Astrocyte (in vitro differentiated cells and primary cell): ENCODE measurements at regions not wholly inside any gene's neighbourhood (a gene's known extent, or its start where the extent isn't known, plus 50 kb on each side); places are given as distances from the start of the nearest gene placed in this dataset.

Experiments used
- DNase-seq: peaks from one replicate; pipeline ENCODE4 v3.0.0-alpha.2; 2010; ENCODE audit warnings: low read depth
- FAIRE-seq: peaks from 2 replicates; lab custom pipeline; 2011; peaks lifted over from hg19 to GRCh38; lab: Jason Lieb, UNC
- H2AFZ ChIP-seq: 2 replicates; pipeline ENCODE4 v1.6.0; 2012; ENCODE audit warnings: low read depth, low read length, inconsistent platforms
- H3K27ac ChIP-seq: 2 replicates; pipeline ENCODE4 v1.5.1; 2011; ENCODE audit warnings: low read depth, low read length, inconsistent platforms
- H3K27me3 ChIP-seq: 2 replicates; pipeline ENCODE4 v1.6.0; 2011; ENCODE audit warnings: low read length, inconsistent platforms; ENCODE audit not compliant: insufficient read depth
- H3K36me3 ChIP-seq: 2 replicates; pipeline ENCODE4 v1.5.1; 2011; ENCODE audit warnings: low read length, inconsistent platforms; ENCODE audit not compliant: insufficient read depth
- H3K4me1 ChIP-seq: 2 replicates; pipeline ENCODE4 v1.5.1; 2011; ENCODE audit warnings: low read length, inconsistent platforms; ENCODE audit not compliant: insufficient read depth
- H3K4me2 ChIP-seq: 2 replicates; pipeline ENCODE4 v1.6.0; 2012; ENCODE audit warnings: low read length, inconsistent platforms
- H3K4me3 ChIP-seq: 2 replicates; pipeline ENCODE4 v1.5.1; 2011; ENCODE audit warnings: low read depth, mild to moderate bottlenecking, low read length, inconsistent platforms; ENCODE audit not compliant: insufficient read depth
- H3K79me2 ChIP-seq: 2 replicates; pipeline ENCODE4 v1.6.0; 2012; ENCODE audit warnings: mild to moderate bottlenecking, low read length, inconsistent platforms; ENCODE audit not compliant: insufficient read depth
- H3K9ac ChIP-seq: 2 replicates; pipeline ENCODE4 v1.6.0; 2012; ENCODE audit warnings: mild to moderate bottlenecking, low read length, inconsistent platforms
- H3K9me3 ChIP-seq: 2 replicates; pipeline ENCODE4 v1.5.1; 2012; ENCODE audit warnings: low read depth, mild to moderate bottlenecking, low read length, inconsistent platforms; ENCODE audit not compliant: insufficient read depth
- H4K20me1 ChIP-seq: 2 replicates; pipeline ENCODE4 v1.6.0; 2012; ENCODE audit warnings: low read length, inconsistent platforms; ENCODE audit not compliant: insufficient read depth
- H3K27ac Mint-ChIP-seq: one replicate; pipeline ENCODE4 v1.8.0; 2021; ENCODE audit warnings: mild to moderate bottlenecking, mixed read lengths; ENCODE audit not compliant: unreplicated experiment
- H3K27me3 Mint-ChIP-seq: one replicate; pipeline ENCODE4 v1.8.0; 2021; ENCODE audit warnings: low read depth, mixed read lengths; ENCODE audit not compliant: unreplicated experiment
- H3K36me3 Mint-ChIP-seq: one replicate; pipeline ENCODE4 v1.8.0; 2021; ENCODE audit warnings: low read depth, mixed read lengths; ENCODE audit not compliant: unreplicated experiment
- H3K4me1 Mint-ChIP-seq: one replicate; pipeline ENCODE4 v1.8.0; 2021; ENCODE audit warnings: low read depth, mixed read lengths; ENCODE audit not compliant: unreplicated experiment
- H3K4me3 Mint-ChIP-seq: one replicate; pipeline ENCODE4 v1.8.0; 2021; ENCODE audit warnings: mild to moderate bottlenecking, moderate library complexity, mixed read lengths; ENCODE audit not compliant: unreplicated experiment
- H3K9me3 Mint-ChIP-seq: one replicate; pipeline ENCODE4 v1.8.0; 2021; ENCODE audit warnings: mild to moderate bottlenecking, mixed read lengths; ENCODE audit not compliant: unreplicated experiment
- CTCF ChIP-seq: IDR thresholded peaks from 2 replicates; pipeline ENCODE4 v1.5.1; 2011; ENCODE audit warnings: low read depth, mild to moderate bottlenecking, inconsistent platforms, low read length, moderate library complexity; ENCODE audit not compliant: insufficient read depth
- EZH2 ChIP-seq: IDR thresholded peaks from 2 replicates; pipeline ENCODE4 v1.6.1; 2012; ENCODE audit warnings: mild to moderate bottlenecking, low read length, inconsistent platforms; ENCODE audit not compliant: insufficient read depth

DNA sequence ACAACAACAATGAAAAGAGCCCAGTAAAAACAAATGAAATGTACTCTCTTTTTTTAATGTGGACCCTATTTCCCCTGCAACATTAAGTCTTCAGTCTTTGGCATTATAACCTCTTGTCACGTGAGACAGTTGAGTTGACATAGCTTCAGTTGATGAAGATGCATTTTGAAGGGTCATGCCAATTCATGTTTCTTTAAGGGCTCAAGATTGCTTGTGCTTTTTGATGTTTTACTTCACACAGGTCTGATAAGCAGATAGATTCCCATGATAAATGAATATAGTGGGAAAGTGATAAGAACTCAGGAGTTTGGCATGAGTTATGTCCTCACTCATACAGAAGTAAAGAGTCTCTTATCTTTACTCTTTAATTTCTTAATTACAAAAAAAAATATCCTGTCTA lies 229.4 kb downstream of the SNCAIP start:
- no peaks in the 10 kb centered on the region for H3K4me1 Mint-ChIP-seq
- no peak overlapping the region for H3K9ac ChIP-seq
- H3K27ac Mint-ChIP-seq = no peak overlapping the region
- DNase-seq = no peak
- no peaks in the 10 kb centered on the region for H3K4me1 ChIP-seq
- no peaks in the 10 kb centered on the region for H3K9me3 Mint-ChIP-seq
- H3K36me3 ChIP-seq = no peaks in the 10 kb centered on the region
- H3K4me3 Mint-ChIP-seq = no peak overlapping the region
- H4K20me1 ChIP-seq = no peaks in the 10 kb centered on the region
- no peak overlapping the region for H3K4me2 ChIP-seq
- no peak for FAIRE-seq
- peaks cover 2% of the 10 kb centered on the region for H3K27me3 Mint-ChIP-seq
- no peaks in the 10 kb centered on the region for H3K79me2 ChIP-seq
- H3K9me3 ChIP-seq = no peaks in the 10 kb centered on the region
- H3K36me3 Mint-ChIP-seq = no peaks in the 10 kb centered on the region
- H2AFZ ChIP-seq = no peak overlapping the region
- peaks cover 4% of the 10 kb centered on the region for H3K27me3 ChIP-seq
- no peak overlapping the region for H3K4me3 ChIP-seq
- TF ChIP-seq EZH2 (no peak), CTCF (no peak)
- H3K27ac ChIP-seq = no peak overlapping the region

DNA sequence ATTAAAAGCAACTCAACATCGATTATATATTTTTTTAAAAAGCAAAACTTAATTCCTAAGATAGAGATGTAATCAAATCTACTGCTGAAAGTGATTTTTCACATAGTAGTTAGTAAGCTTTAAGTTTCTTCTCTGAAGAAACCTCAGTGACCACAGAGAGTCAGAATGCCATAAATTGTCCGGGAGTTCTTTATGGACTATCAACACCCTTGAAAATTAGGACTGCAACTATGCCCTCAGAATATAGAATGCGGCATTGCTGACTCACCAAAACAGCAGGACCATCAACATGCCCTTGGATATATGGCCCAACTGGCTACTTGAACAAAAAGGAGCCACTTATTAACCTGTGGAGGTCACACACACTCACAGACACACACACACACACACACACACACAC lies 228.9 kb upstream of the SNX2 start:
- Histone ChIP-seq H3K4me1 (no peaks in the 10 kb centered on the region), H4K20me1 (no peaks in the 10 kb centered on the region), H3K9ac (no peak overlapping the region), H3K79me2 (no peaks in the 10 kb centered on the region), H3K36me3 (no peaks in the 10 kb centered on the region), H3K27ac (no peak overlapping the region), H3K27me3 (peaks cover 4% of the 10 kb centered on the region), H2AFZ (no peak overlapping the region), H3K4me2 (no peak overlapping the region), H3K4me3 (no peak overlapping the region), H3K9me3 (no peaks in the 10 kb centered on the region)
- Mint-ChIP-seq H3K9me3 (no peaks in the 10 kb centered on the region), H3K36me3 (no peaks in the 10 kb centered on the region), H3K4me3 (no peak overlapping the region), H3K27me3 (peaks cover 2% of the 10 kb centered on the region), H3K4me1 (no peaks in the 10 kb centered on the region), H3K27ac (no peak overlapping the region)
- DNase-seq = no peak
- no peak for FAIRE-seq
- TF ChIP-seq EZH2 (no peak), CTCF (no peak)

DNA sequence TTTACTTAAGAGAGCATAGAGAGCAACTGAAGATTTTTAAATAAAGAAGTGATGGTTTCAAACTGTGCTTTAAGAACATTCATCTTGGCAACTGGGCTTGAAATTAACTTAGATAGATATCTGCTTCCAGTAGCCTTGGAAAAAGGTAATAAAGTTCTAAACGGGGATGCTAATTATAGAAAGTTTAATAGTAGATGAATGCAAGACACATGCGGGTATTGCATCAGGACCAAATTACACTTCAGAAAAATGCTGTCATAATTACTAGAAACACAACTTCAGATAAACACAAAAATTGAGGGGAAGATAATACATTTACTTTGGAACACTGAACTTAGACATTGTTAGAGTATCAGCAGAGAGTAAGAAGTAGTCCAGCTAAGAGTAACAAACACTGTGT lies 227.7 kb upstream of the SNX2 start:
- no peak overlapping the region for H3K4me2 ChIP-seq
- TF ChIP-seq EZH2 (no peak), CTCF (no peak)
- no peaks in the 10 kb centered on the region for H3K9me3 ChIP-seq
- Mint-ChIP-seq H3K27ac (no peak overlapping the region), H3K4me1 (no peaks in the 10 kb centered on the region), H3K4me3 (no peak overlapping the region), H3K9me3 (no peaks in the 10 kb centered on the region), H3K27me3 (no peaks in the 10 kb centered on the region), H3K36me3 (no peaks in the 10 kb centered on the region)
- no peak overlapping the region for H3K4me3 ChIP-seq
- H3K4me1 ChIP-seq = no peaks in the 10 kb centered on the region
- H3K9ac ChIP-seq = no peak overlapping the region
- H3K79me2 ChIP-seq = no peaks in the 10 kb centered on the region
- FAIRE-seq (no peak), DNase-seq (no peak)
- H2AFZ ChIP-seq = no peak overlapping the region
- H3K27ac ChIP-seq = no peak overlapping the region
- H3K36me3 ChIP-seq = no peaks in the 10 kb centered on the region
- H3K27me3 ChIP-seq = peaks cover 4% of the 10 kb centered on the region
- H4K20me1 ChIP-seq = no peaks in the 10 kb centered on the region
